ENCODE measurements at regions not wholly inside any gene's neighbourhood (a gene's known extent, or its start where the extent isn't known, plus 50 kb on each side); places are given as distances from the start of the nearest gene placed in this dataset.

DNA sequence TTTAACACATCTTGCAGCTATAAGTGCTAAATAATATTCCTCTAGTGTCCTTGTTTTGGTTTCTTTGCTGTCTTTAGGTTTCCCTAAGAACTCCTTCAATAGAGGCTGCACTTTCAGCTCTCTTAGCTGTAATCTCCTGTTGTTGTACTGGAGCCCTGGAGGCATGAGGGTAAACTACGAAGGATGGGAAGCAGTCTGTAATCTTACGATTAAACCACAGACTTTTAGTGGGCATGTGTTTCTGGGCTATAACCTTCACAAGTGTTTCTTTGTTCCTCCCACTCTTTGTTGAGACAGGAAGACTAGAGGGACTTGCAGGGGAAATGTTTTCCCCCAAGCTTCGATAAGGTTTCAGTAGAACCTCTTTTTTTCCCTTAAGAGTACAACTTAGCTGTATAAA is 1058.1 kb downstream of the NSUN3 start:
- no peak overlapping the region for H3K4me3 ChIP-seq (ENCODE audit: low read length)
- H3K4me2 ChIP-seq (ENCODE audit: low read length) = no peak overlapping the region
- no peaks in the 10 kb centered on the region for H3K9me3 ChIP-seq (replicated peaks; ENCODE audit: low read length)
- H3K27me3 ChIP-seq (ENCODE audit: control insufficient read depth, insufficient read depth, low read length) = no peaks in the 10 kb centered on the region
- H3K36me3 ChIP-seq (ENCODE audit: insufficient read depth, low read length) = no peaks in the 10 kb centered on the region
- no peak overlapping the region for H3K9ac ChIP-seq (ENCODE audit: low read depth, low read length)
- no peaks in the 10 kb centered on the region for H3K4me1 ChIP-seq (ENCODE audit: control insufficient read depth, insufficient read depth, low read length)

DNA sequence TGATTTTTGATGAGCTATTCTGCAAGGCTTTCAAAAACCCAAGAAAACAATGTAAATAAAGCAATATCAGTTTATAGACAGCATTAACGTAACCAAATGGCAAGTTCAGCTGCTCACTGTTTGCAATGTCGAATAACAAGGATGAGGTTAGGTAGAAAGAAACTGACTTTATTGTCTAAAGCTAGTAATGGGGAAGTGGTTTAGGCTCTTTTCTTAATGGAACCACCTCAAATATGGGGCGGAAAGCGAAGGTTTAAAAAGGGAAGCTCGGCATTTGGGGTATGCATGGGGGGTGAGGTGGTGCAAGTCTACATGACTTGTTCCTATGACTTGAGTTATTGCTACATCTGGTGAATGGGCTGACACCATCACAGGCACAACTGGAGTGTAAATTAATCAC is 1060.2 kb downstream of the NSUN3 start:
- no peak overlapping the region for H3K9ac ChIP-seq (ENCODE audit: low read depth, low read length)
- no peak overlapping the region for H3K4me2 ChIP-seq (ENCODE audit: low read length)
- no peaks in the 10 kb centered on the region for H3K9me3 ChIP-seq (replicated peaks; ENCODE audit: low read length)
- no peak overlapping the region for H3K4me3 ChIP-seq (ENCODE audit: low read length)
- no peaks in the 10 kb centered on the region for H3K36me3 ChIP-seq (ENCODE audit: insufficient read depth, low read length)
- no peaks in the 10 kb centered on the region for H3K27me3 ChIP-seq (ENCODE audit: control insufficient read depth, insufficient read depth, low read length)
- no peaks in the 10 kb centered on the region for H3K4me1 ChIP-seq (ENCODE audit: control insufficient read depth, insufficient read depth, low read length)

DNA sequence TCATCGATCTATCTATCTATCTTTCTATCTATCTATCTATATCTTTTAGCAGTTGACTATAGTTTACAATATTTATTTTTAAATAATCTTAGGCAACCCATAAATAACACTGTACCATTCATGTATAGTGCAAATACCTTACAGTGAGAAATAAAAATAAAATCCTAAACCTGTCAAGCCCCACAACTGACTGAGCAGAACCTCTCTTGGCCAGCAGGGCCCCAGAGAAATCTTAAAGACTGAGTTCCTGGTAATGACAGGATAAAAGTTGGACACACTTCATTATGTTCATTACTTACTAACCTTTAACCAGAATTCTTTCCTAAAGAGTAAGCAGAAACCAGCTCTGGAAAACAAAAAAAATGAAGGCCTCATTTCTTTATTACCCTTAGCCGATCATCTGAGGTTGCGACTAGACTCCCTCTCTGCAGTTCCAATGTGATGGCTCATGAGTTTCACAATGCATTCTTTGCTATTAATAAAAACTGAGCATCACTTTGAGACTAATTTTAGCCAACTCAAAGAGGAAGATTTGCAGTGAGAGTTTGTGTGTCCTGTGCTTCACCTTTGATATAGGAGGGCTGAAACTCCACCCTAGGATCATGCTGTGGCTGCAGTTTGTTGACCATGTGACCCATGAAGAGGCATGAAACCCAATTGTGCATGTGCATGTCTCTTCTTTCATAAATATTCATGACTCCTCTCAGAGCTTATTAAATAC is 1072.0 kb downstream of the NSUN3 start:
- Histone ChIP-seq H3K9me3 (replicated peaks; ENCODE audit: low read length) (no peaks in the 10 kb centered on the region), H3K4me2 (ENCODE audit: low read length) (no peak overlapping the region), H3K4me3 (ENCODE audit: low read length) (no peak overlapping the region), H3K4me1 (ENCODE audit: control insufficient read depth, insufficient read depth, low read length) (no peaks in the 10 kb centered on the region), H3K36me3 (ENCODE audit: insufficient read depth, low read length) (no peaks in the 10 kb centered on the region), H3K27me3 (ENCODE audit: control insufficient read depth, insufficient read depth, low read length) (no peaks in the 10 kb centered on the region), H3K9ac (ENCODE audit: low read depth, low read length) (no peak overlapping the region)

DNA sequence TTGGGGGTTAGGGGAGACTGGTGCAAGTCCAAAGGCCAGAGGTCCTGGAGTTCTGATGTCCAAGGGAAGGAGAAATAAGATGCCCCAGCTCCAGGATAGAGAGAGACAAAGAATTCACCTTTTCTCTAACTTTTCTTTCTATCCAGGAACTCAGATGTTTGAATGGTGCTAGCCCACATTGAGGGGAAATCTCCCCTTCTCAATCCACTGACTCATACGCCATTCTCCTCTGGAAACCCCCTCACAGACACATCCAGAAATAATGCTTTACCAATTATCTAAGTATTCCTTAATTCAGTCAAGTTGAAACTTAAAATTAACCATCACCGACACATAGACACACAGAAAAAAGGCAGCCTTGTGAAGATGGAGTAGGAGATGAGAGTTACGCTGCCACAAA is 1085.2 kb downstream of the NSUN3 start:
- no peak overlapping the region for H3K9ac ChIP-seq (ENCODE audit: low read depth, low read length)
- no peaks in the 10 kb centered on the region for H3K4me1 ChIP-seq (ENCODE audit: control insufficient read depth, insufficient read depth, low read length)
- no peak overlapping the region for H3K4me3 ChIP-seq (ENCODE audit: low read length)
- H3K36me3 ChIP-seq (ENCODE audit: insufficient read depth, low read length) = no peaks in the 10 kb centered on the region
- no peaks in the 10 kb centered on the region for H3K27me3 ChIP-seq (ENCODE audit: control insufficient read depth, insufficient read depth, low read length)
- H3K9me3 ChIP-seq (replicated peaks; ENCODE audit: low read length) = no peaks in the 10 kb centered on the region
- H3K4me2 ChIP-seq (ENCODE audit: low read length) = no peak overlapping the region

DNA sequence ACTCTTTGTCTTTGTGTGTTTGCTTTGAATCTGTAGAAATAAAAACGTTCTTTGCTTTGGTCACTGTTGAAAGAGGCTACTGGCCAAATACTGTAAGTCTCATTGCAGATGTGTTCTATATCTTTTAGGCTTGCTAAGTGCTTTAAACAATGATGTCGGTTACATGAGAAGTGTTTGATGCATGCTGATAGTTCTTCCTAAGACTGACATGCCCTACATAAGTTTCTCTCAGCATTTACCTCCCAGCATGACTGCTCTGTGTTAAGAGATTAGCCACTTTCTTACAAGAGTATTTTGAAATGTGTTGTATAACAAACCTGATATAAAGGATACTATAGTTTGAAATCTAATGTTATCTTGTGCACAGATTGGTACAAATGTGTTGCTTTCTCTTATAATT is 1088.7 kb downstream of the NSUN3 start:
- no peaks in the 10 kb centered on the region for H3K4me1 ChIP-seq (ENCODE audit: control insufficient read depth, insufficient read depth, low read length)

DNA sequence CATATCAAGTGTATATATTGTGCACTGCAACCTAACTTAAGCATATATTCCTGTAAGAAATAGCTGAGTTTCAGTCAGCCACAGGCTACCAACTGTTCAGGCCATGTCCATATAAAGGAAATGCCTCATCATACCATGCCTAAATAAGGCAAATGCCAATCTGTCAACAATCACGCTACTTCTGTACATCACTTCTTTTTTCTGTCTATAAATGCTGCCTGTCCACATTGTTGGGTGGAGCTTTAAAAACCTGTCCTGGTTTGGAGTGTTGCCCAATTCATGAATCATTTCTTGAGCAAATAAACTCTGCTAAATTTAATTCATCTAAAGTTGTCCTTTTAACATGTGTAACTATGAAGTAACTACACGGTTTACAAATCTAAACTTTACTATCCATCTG is 1091.9 kb downstream of the NSUN3 start:
- no peaks in the 10 kb centered on the region for H3K9me3 ChIP-seq (replicated peaks; ENCODE audit: low read length)
- no peaks in the 10 kb centered on the region for H3K27me3 ChIP-seq (ENCODE audit: control insufficient read depth, insufficient read depth, low read length)
- no peak overlapping the region for H3K4me2 ChIP-seq (ENCODE audit: low read length)
- no peaks in the 10 kb centered on the region for H3K36me3 ChIP-seq (ENCODE audit: insufficient read depth, low read length)
- no peak overlapping the region for H3K4me3 ChIP-seq (ENCODE audit: low read length)
- no peaks in the 10 kb centered on the region for H3K4me1 ChIP-seq (ENCODE audit: control insufficient read depth, insufficient read depth, low read length)
- no peak overlapping the region for H3K9ac ChIP-seq (ENCODE audit: low read depth, low read length)

More for the DNA sequence above, 1088.7 kb downstream of the NSUN3 start:
- no peaks in the 10 kb centered on the region for H3K27me3 ChIP-seq (ENCODE audit: control insufficient read depth, insufficient read depth, low read length)
- H3K4me2 ChIP-seq (ENCODE audit: low read length) = no peak overlapping the region
- no peaks in the 10 kb centered on the region for H3K9me3 ChIP-seq (replicated peaks; ENCODE audit: low read length)
- no peak overlapping the region for H3K9ac ChIP-seq (ENCODE audit: low read depth, low read length)
- H3K36me3 ChIP-seq (ENCODE audit: insufficient read depth, low read length) = no peaks in the 10 kb centered on the region
- no peak overlapping the region for H3K4me3 ChIP-seq (ENCODE audit: low read length)

DNA sequence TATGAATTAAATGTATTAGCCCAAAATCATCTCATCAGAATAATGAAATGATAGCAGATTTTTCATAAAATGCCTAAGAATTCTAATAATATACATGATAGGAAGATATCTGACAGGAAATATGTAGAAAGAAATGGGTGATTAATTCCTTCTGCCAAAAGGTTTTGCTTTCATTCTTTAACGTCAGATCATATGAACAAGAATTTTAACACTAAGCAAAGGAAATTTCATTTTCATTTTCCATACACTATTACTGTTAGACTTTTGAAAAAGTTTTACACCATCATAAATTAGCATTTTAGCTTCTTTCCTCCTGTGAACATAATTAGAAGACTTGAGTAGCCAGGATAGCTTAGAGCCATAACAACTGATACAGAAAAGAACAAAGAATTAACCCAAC is 1099.9 kb downstream of the NSUN3 start:
- H3K27me3 ChIP-seq (ENCODE audit: control insufficient read depth, insufficient read depth, low read length) = no peaks in the 10 kb centered on the region
- H3K4me3 ChIP-seq (ENCODE audit: low read length) = no peak overlapping the region
- no peaks in the 10 kb centered on the region for H3K4me1 ChIP-seq (ENCODE audit: control insufficient read depth, insufficient read depth, low read length)
- H3K36me3 ChIP-seq (ENCODE audit: insufficient read depth, low read length) = no peaks in the 10 kb centered on the region
- H3K9ac ChIP-seq (ENCODE audit: low read depth, low read length) = no peak overlapping the region
- H3K9me3 ChIP-seq (replicated peaks; ENCODE audit: low read length) = no peaks in the 10 kb centered on the region
- no peak overlapping the region for H3K4me2 ChIP-seq (ENCODE audit: low read length)

DNA sequence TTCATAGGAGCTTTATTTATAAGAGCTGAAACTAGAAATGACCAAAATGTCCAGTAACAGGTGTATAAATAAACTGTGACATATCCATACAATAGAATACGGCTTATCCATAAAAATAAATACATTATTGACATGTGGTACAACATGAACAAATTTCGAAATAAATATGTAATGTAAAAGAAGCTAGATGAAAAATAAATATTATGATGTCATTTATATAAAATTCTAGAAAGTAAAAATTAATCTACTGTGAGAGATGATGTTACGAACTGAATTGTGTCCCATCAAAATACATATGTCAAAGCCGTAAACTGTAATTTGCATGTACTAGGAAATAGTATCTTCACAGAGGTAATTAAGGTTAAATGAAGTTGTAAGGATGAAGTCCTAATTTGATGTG is 1104.9 kb downstream of the NSUN3 start:
- no peak overlapping the region for H3K9ac ChIP-seq (ENCODE audit: low read depth, low read length)
- no peaks in the 10 kb centered on the region for H3K4me1 ChIP-seq (ENCODE audit: control insufficient read depth, insufficient read depth, low read length)
- H3K9me3 ChIP-seq (replicated peaks; ENCODE audit: low read length) = peaks cover 7% of the 10 kb centered on the region
- no peak overlapping the region for H3K4me2 ChIP-seq (ENCODE audit: low read length)
- no peaks in the 10 kb centered on the region for H3K36me3 ChIP-seq (ENCODE audit: insufficient read depth, low read length)
- H3K27me3 ChIP-seq (ENCODE audit: control insufficient read depth, insufficient read depth, low read length) = no peaks in the 10 kb centered on the region
- H3K4me3 ChIP-seq (ENCODE audit: low read length) = no peak overlapping the region

DNA sequence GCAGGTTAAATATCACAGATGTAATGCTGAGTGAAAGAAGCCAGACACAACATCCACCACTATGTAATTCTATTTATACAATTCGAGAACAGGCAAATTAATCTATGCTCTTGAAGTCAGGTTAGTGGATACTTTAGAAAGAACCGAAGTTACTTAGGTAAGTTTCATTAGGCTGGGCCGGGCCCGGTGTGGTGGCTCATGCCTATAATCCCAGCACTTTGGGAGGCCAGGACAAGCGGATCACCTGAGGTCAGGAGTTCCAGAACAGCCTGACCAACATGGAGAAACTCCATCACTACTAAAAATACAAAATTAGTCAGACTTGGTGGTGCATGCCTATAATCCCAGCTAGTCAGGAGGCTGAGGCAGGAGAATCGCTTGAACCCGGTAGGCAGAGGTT is 1105.7 kb downstream of the NSUN3 start:
- Histone ChIP-seq H3K4me3 (ENCODE audit: low read length) (no peak overlapping the region), H3K4me1 (ENCODE audit: control insufficient read depth, insufficient read depth, low read length) (no peaks in the 10 kb centered on the region), H3K9ac (ENCODE audit: low read depth, low read length) (no peak overlapping the region)

DNA sequence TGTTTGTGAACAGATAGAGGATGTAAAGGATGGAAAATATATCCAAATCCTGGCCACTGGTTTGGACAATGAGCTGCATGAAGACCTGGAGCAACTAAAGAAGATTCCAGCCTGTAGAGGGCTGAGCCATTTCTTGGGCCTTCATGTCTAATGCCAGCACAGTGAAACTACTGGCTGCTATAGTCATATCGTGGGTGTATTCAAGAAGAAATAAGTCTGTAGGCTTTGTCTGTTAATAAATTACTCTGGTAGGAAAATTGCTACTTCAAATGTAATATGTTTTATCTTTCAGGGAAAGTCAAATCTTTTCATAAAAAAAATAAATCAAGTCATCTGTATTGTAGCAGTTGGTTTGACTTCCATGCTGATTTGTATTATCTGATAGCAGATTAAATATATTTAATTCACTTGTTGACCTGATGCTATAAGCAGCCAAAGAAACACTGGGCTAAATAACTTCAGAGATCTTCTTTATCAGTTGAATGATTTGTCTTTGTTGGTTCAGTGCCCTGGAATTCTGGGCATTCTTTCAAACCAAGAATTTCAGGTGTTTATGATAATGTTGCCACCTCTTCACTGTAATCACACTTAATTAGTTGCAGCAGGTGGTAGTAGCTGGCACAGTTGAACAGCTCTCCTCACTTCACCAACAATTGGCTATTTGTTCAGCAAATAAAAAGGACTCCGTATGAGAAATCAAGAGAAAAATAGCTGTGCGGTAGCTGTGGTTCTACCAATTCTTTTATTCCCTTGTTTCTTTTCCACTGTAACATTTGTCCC is 1109.5 kb downstream of the NSUN3 start:
- H3K27me3 ChIP-seq (ENCODE audit: control insufficient read depth, insufficient read depth, low read length) = no peaks in the 10 kb centered on the region
- no peak overlapping the region for H3K9ac ChIP-seq (ENCODE audit: low read depth, low read length)
- H3K4me1 ChIP-seq (ENCODE audit: control insufficient read depth, insufficient read depth, low read length) = no peaks in the 10 kb centered on the region
- H3K9me3 ChIP-seq (replicated peaks; ENCODE audit: low read length) = peaks cover 9% of the 10 kb centered on the region
- H3K4me3 ChIP-seq (ENCODE audit: low read length) = no peak overlapping the region
- H3K4me2 ChIP-seq (ENCODE audit: low read length) = no peak overlapping the region
- H3K36me3 ChIP-seq (ENCODE audit: insufficient read depth, low read length) = no peaks in the 10 kb centered on the region

More for the DNA sequence above, 1105.7 kb downstream of the NSUN3 start:
- Histone ChIP-seq H3K27me3 (ENCODE audit: control insufficient read depth, insufficient read depth, low read length) (no peaks in the 10 kb centered on the region), H3K9me3 (replicated peaks; ENCODE audit: low read length) (peaks cover 7% of the 10 kb centered on the region), H3K4me2 (ENCODE audit: low read length) (no peak overlapping the region), H3K36me3 (ENCODE audit: insufficient read depth, low read length) (no peaks in the 10 kb centered on the region)

DNA sequence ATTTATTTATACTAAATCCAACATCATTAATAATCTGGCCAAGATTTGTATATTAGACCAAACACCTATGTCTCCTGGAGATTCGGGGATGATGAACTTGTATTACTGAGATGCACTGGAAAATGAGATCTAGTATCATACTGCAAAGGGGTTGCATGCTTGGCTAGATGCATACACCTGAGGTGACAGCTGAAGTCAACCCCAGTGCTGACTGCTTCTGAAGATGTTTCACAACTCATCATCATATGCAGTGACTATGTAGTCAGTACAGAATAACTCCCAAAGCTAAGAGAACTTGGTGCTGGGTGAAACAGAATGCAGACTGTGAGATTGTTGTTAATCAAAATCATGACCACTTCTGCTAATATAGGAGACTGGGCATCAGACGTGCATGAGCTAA is 1114.2 kb downstream of the NSUN3 start:
- Histone ChIP-seq H3K36me3 (ENCODE audit: insufficient read depth, low read length) (no peaks in the 10 kb centered on the region), H3K4me1 (ENCODE audit: control insufficient read depth, insufficient read depth, low read length) (no peaks in the 10 kb centered on the region), H3K27me3 (ENCODE audit: control insufficient read depth, insufficient read depth, low read length) (no peaks in the 10 kb centered on the region), H3K4me3 (ENCODE audit: low read length) (no peak overlapping the region), H3K9ac (ENCODE audit: low read depth, low read length) (no peak overlapping the region), H3K4me2 (ENCODE audit: low read length) (no peak overlapping the region), H3K9me3 (replicated peaks; ENCODE audit: low read length) (peaks cover 2% of the 10 kb centered on the region)

DNA sequence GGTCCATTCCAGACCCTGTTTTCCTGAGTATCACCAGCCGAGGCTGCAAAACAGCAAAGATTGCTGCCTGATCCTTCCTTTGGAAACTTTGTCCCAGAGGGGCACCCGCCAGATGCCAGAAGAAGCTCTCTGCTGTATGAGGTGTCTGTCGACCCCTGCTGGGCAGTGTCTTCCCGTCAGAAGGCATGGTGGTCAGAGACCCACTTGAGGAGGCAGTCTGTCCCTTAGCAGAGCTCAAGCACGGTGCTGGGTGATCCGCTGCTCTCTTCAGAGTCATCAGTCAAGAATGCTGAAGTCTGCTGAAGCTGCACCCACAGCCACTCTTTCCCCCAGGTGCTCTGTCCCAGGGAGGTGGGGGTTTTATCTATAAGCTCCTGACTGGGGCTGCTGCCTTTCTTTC is 1121.2 kb downstream of the NSUN3 start:
- Histone ChIP-seq H3K36me3 (ENCODE audit: insufficient read depth, low read length) (no peaks in the 10 kb centered on the region), H3K27me3 (ENCODE audit: control insufficient read depth, insufficient read depth, low read length) (no peaks in the 10 kb centered on the region), H3K9me3 (replicated peaks; ENCODE audit: low read length) (no peaks in the 10 kb centered on the region), H3K4me1 (ENCODE audit: control insufficient read depth, insufficient read depth, low read length) (no peaks in the 10 kb centered on the region), H3K4me3 (ENCODE audit: low read length) (no peak overlapping the region), H3K4me2 (ENCODE audit: low read length) (no peak overlapping the region), H3K9ac (ENCODE audit: low read depth, low read length) (no peak overlapping the region)

Measured in skeletal muscle satellite cell (primary cell).